Lower lobe of right lung (tissue), 2 donors: ENCODE measurements at regions not wholly inside any gene's neighbourhood (a gene's known extent, or its start where the extent isn't known, plus 50 kb on each side); places are given as distances from the start of the nearest gene placed in this dataset.

ENCODE experiments used
- ATAC-seq, 2 donors: fragments of 200-7000 bp; cut with Tn5 transposase; one replicate each; pipeline ENCODE4 v1.9.1; 2020 to 2022; ENCODE audit warnings: mild to moderate bottlenecking in 2 of 2, moderate library complexity in 2 of 2
- DNase-seq: peaks from one replicate; pipeline ENCODE4 v3.0.0-alpha.2; 2020
- H3K27ac ChIP-seq: fragments of 200-600 bp; one replicate; pipeline ENCODE4 v1.8.0; 2022
- H3K27me3 ChIP-seq: fragments of 200-600 bp; one replicate; pipeline ENCODE4 v1.8.0; 2022; ENCODE audit warnings: low read depth
- H3K36me3 ChIP-seq: fragments of 200-600 bp; one replicate; pipeline ENCODE4 v1.8.0; 2022; ENCODE audit warnings: mild to moderate bottlenecking
- H3K4me1 ChIP-seq: fragments of 200-600 bp; one replicate; pipeline ENCODE4 v1.8.0; 2022
- H3K4me3 ChIP-seq: fragments of 200-600 bp; one replicate; pipeline ENCODE4 v1.8.0; 2022; ENCODE audit warnings: mild to moderate bottlenecking
- H3K9me3 ChIP-seq: fragments of 200-600 bp; one replicate; pipeline ENCODE4 v1.8.0; 2022
- intact Hi-C: fragments of 100-400 bp; cut with DNase I; formaldehyde crosslinking; loops from one replicate; pipeline ENCODE4 v1.11.0; 2022
- TF ChIP-seq, protein P1 (sequence below): fragments of 200-600 bp; IDR thresholded peaks from one replicate; pipeline ENCODE4 v1.8.0; 2022; ENCODE audit warnings: antibody characterized with exemption, mild to moderate bottlenecking
- donor health status: DM: no; HTN: yes; CAD: no; lungs with severe emphysema.

DNA sequence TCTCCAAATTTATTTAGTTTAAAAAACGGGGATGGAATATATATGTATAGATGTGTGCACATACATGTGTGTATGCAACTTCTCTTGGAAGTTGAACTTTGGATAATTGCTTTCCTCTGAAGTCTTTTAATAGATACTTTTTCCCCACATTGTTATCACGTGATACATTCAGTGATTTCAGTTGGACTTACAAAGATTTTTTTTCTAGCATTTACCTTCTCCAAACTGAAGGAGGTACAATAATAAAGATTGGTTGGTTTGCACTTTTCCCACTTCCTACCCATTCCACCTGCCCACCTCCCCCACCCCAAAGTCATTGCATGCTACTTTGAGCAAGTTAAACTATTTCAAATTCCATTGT, 206.1 kb upstream of the FSHR start:
- H3K4me1 ChIP-seq = no peaks in the 10 kb centered on the region
- no peaks in the 10 kb centered on the region for H3K36me3 ChIP-seq
- no peaks in the 10 kb centered on the region for H3K9me3 ChIP-seq
- no peaks in the 10 kb centered on the region for H3K27me3 ChIP-seq
- no peak for ATAC-seq
- intact Hi-C loops = no loop called here
- no peak for DNase-seq
- TF ChIP-seq, protein P1, sequence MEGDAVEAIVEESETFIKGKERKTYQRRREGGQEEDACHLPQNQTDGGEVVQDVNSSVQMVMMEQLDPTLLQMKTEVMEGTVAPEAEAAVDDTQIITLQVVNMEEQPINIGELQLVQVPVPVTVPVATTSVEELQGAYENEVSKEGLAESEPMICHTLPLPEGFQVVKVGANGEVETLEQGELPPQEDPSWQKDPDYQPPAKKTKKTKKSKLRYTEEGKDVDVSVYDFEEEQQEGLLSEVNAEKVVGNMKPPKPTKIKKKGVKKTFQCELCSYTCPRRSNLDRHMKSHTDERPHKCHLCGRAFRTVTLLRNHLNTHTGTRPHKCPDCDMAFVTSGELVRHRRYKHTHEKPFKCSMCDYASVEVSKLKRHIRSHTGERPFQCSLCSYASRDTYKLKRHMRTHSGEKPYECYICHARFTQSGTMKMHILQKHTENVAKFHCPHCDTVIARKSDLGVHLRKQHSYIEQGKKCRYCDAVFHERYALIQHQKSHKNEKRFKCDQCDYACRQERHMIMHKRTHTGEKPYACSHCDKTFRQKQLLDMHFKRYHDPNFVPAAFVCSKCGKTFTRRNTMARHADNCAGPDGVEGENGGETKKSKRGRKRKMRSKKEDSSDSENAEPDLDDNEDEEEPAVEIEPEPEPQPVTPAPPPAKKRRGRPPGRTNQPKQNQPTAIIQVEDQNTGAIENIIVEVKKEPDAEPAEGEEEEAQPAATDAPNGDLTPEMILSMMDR = no peak
- H3K27ac ChIP-seq = no peak overlapping the region
- no peak overlapping the region for H3K4me3 ChIP-seq

DNA sequence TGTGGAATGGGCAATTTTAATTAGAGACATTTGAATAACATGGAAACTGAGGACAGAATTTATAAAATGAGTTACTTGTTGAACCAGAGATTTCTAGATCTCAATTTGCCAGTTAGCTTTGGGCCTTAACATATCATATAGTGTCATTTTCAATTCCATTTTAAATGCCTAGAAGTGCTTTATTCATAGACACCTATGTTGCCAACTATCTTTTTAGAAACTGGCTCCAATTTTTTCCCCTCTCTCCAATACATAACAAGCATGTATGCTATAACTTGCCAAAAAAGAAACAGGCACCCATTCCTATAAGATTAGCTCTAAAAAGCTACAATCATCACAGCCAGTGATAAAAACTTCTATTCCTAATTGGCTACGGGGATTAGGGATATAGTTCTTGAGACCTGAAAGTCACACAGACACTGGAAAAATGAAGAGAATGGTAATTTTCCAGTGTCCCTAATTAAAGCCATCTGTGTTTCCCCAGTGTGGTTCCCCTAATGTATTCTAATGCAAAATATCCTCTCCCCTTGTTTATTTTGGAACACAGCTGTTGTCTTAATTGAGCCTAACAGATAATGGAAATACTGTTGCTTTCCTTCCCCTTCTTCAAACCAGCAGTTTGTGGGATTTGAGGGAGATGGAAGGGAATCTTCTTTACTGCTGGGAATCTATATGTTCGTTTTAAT, 205.5 kb upstream of the FSHR start:
- TF ChIP-seq, protein P1 = no peak
- intact Hi-C loops = no loop called here
- Histone ChIP-seq H3K9me3 (no peaks in the 10 kb centered on the region), H3K4me3 (no peak overlapping the region), H3K4me1 (no peaks in the 10 kb centered on the region), H3K36me3 (no peaks in the 10 kb centered on the region), H3K27me3 (no peaks in the 10 kb centered on the region), H3K27ac (no peak overlapping the region)
- DNase-seq = no peak
- no peak for ATAC-seq

DNA sequence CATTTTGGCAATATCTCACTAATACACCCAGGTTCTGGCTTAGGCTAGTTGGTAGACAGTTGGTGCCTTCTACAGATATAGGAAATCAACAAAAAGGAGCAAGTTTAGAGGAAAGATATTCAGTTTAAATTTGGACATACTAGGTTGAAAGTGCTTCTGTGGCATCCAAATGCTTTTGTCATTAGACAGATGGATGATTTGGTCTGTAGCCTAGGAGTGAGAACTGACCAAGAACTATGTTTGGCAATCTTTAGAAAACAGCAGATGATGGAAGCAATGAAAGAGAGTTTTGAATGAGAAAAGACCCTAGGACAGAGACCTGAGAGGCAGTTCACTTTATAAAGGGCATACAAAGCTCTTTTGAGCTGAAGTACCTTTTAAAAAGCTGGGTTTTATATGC, 201.3 kb upstream of the FSHR start:
- no peaks in the 10 kb centered on the region for H3K4me1 ChIP-seq
- DNase-seq = no peak
- intact Hi-C loops = no loop called here
- TF ChIP-seq, protein P1 = no peak
- no peak overlapping the region for H3K4me3 ChIP-seq
- ATAC-seq = no peak
- no peaks in the 10 kb centered on the region for H3K9me3 ChIP-seq
- no peaks in the 10 kb centered on the region for H3K36me3 ChIP-seq
- H3K27me3 ChIP-seq = no peaks in the 10 kb centered on the region
- no peak overlapping the region for H3K27ac ChIP-seq

DNA sequence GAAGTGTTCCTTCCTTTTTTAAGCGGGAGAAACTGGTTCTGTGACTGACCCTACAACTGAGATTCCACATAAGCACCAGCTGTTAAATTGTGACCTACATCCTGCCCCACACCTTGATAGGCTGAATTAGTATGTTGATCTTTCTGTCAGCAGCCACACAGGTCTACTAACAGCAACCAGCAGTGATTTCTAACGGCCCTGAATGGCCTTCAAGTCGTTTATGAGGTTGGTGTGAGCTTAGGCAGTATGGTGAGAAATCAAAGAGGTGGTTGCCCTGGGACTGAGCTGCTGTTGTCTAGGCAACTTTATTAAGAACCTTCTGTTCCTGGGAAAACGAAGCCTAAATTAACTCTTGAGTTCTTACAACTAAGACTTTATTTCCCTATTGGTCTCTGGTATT, 197.2 kb upstream of the FSHR start:
- intact Hi-C loops = no loop called here
- no peaks in the 10 kb centered on the region for H3K36me3 ChIP-seq
- no peak overlapping the region for H3K27ac ChIP-seq
- no peaks in the 10 kb centered on the region for H3K27me3 ChIP-seq
- TF ChIP-seq, protein P1 = no peak
- DNase-seq = no peak
- ATAC-seq = no peak
- H3K9me3 ChIP-seq = no peaks in the 10 kb centered on the region
- no peaks in the 10 kb centered on the region for H3K4me1 ChIP-seq
- H3K4me3 ChIP-seq = no peak overlapping the region

DNA sequence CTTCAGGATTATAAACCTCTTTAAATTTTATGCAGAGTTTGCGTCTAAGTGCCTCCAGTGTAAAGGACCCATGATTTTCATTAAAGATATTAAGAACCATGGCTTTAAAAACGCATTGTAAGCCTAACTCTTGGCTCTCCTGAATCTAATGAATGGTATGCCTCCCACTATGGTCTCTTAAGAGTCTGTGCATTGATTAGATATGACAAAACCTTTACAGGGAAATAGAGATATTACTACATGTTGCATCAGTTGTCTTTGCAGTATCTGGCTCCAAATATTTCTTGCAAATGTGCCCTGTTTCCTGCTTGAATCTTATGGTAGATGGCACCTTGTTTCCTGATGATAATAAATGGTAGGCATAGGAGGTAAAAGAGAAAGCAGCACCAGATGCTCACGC, 189.3 kb upstream of the FSHR start:
- Histone ChIP-seq H3K27ac (no peak overlapping the region), H3K4me3 (no peak overlapping the region), H3K9me3 (no peaks in the 10 kb centered on the region), H3K36me3 (no peaks in the 10 kb centered on the region), H3K27me3 (no peaks in the 10 kb centered on the region), H3K4me1 (no peaks in the 10 kb centered on the region)
- intact Hi-C loops = no loop called here
- ATAC-seq (no peak), DNase-seq (no peak)
- TF ChIP-seq, protein P1 = no peak
